ENCODE measurements at regions not wholly inside any gene's neighbourhood (a gene's known extent, or its start where the extent isn't known, plus 50 kb on each side); places are given as distances from the start of the nearest gene placed in this dataset.

DNA sequence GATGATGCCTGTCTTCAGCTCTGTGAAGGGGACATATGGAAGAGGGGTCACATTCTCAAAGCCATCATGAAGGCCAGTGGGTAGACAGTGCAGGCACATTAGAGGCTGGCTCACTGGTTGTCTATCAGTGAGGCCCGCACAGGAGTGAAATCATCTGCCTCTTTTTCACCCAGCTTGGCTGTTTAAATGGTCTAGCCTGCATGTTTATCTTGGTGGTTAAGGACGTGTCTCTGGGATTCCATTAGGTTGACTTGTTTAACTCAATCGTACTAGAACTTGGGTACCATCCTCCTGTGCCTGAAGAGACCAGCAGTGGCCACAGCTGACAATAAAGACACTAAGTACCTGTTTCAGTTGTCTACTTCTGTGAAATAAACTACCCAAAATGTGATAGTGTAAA, 219.3 kb downstream of the PLPP3 start:
- FAIRE-seq, result no peak
- Histone ChIP-seq H3K4me1 (0 out of 3 replicates have a peak, but pooled peaks cover 9% of the 10 kb centered on the region), H3K9me3 (no peaks in the 10 kb centered on the region), H3K27ac (no peak overlapping the region), H3K4me2 (no peak overlapping the region), H3K4me3 (no peak overlapping the region)
- DNase-seq (ENCODE audit: low read depth in 1 of 2, low spot score in 1 of 2), result no peak
- 52% methylated on average over 3 of the region's 3 CpGs for WGBS (ENCODE audit: missing lambda C conversion rate)
- POLR2A ChIA-PET, result no interaction called here
- CTCF ChIA-PET, result no interaction called here
- TF ChIP-seq RFX5 (IDR thresholded peaks at IDR 0.05) (no peak), ZSCAN20 (CRISPR knock-in tag; IDR thresholded peaks at IDR 0.05) (no peak), HOXA7 (CRISPR knock-in tag; IDR thresholded peaks at IDR 0.05) (no peak), ZFP36 (IDR thresholded peaks at IDR 0.05; ENCODE audit: borderline replicate concordance, partially characterized antibody) (no peak)
- no peak for ATAC-seq

DNA sequence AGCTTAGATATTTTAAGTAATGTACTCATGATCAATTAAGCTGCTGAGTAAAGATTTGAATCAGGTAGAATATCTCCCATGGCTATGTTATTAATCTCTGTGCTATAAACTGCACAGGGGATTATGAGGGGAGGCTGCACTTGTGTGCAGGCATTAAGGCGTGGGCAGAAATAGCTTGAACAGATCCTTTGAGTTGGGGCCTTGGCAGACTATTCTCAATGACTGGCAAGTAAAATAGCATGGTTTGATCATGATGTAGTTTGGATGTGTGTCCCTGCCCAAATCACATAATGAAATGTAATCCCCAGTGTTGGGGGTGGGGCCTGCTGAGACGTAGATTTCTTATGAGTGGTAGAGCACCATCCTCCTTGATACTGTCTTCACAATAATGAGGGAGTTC, 220.3 kb downstream of the PLPP3 start:
- CTCF ChIA-PET, result no interaction called here
- Histone ChIP-seq H3K27ac (no peak overlapping the region), H3K4me2 (no peak overlapping the region), H3K4me1 (0 out of 3 replicates have a peak, but pooled peaks cover 9% of the 10 kb centered on the region), H3K4me3 (no peak overlapping the region), H3K9me3 (no peaks in the 10 kb centered on the region)
- FAIRE-seq (no peak), DNase-seq (ENCODE audit: low read depth in 1 of 2, low spot score in 1 of 2) (no peak), ATAC-seq (no peak)
- POLR2A ChIA-PET, result no interaction called here
- WGBS (ENCODE audit: missing lambda C conversion rate), result 77% methylated on average over 2 of the region's 2 CpGs
- no peak for TF ChIP-seq KDM5A (IDR thresholded peaks at IDR 0.05)
- no peak for TF ChIP-seq NPAS2 (CRISPR knock-in tag; IDR thresholded peaks at IDR 0.05; ENCODE audit: borderline replicate concordance)
- no peak for TF ChIP-seq RAD21 (conservative IDR thresholded peaks at IDR 0.05 in 1 of 2, IDR thresholded peaks at IDR 0.05 in 1 of 2)
- TF ChIP-seq, protein P1, sequence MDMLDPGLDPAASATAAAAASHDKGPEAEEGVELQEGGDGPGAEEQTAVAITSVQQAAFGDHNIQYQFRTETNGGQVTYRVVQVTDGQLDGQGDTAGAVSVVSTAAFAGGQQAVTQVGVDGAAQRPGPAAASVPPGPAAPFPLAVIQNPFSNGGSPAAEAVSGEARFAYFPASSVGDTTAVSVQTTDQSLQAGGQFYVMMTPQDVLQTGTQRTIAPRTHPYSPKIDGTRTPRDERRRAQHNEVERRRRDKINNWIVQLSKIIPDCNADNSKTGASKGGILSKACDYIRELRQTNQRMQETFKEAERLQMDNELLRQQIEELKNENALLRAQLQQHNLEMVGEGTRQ (IDR thresholded peaks at IDR 0.05), result no peak

DNA sequence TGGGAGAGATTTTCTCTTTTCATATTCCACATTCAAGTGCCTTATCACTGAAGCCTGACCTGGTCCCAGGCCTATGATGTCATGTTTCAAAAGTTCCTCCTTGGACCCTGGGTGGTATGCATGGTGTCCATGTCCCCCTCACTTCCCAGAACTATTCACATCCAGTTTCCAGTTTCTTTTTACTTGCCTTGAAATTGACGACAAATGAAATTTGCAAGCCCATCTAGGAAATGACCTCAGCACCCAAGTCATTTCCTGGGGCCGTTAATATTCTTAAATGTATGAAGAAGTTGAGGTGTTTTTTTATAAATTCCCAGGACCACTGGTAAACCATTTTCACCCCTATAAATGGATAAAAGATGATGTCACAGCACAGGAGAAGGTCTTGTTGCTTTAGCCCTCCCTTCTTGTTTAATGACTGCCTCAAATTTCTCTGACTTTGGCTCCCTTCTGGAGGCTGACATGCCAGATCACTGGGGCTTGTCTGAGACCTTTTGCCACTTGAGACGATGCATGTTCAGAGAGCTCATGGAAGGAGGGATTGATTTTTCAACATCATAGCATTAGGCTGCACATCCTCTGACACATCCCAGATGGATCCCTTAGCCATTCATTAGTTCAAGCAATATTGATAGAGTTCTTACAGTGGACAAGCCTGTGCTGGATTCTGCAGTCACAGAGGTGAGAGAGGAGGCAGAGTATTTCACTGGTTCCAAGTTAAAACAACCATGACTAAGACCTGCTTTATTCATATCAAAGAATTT, 221.3 kb downstream of the PLPP3 start:
- ATAC-seq (no peak), DNase-seq (ENCODE audit: low read depth in 1 of 2, low spot score in 1 of 2) (no peak), FAIRE-seq (no peak)
- 92% methylated on average over 3 of the region's 3 CpGs for WGBS (ENCODE audit: missing lambda C conversion rate)
- TF ChIP-seq NR3C1 (IDR thresholded peaks at IDR 0.05) (no peak), NFE2L2 (conservative IDR thresholded peaks at IDR 0.05; ENCODE audit: low read length) (no peak), EHMT2 (IDR thresholded peaks at IDR 0.05; ENCODE audit: low read depth) (no peak), RAD21 (conservative IDR thresholded peaks at IDR 0.05 in 1 of 2, IDR thresholded peaks at IDR 0.05 in 1 of 2) (no peak), CBX2 (IDR thresholded peaks at IDR 0.05; ENCODE audit: borderline replicate concordance, low read depth) (no peak), FOSB (CRISPR knock-in tag; IDR thresholded peaks at IDR 0.05) (no peak), HEYL (CRISPR knock-in tag; IDR thresholded peaks at IDR 0.05) (no peak), RARB (CRISPR knock-in tag; IDR thresholded peaks at IDR 0.05) (no peak), CHD4 (IDR thresholded peaks at IDR 0.05; ENCODE audit: borderline replicate concordance) (no peak), MAZ (IDR thresholded peaks at IDR 0.05; ENCODE audit: borderline replicate concordance, low read depth, low read length) (no peak), POLR2A (IDR thresholded peaks at IDR 0.05; ENCODE audit: low read length) (no peak)
- TF ChIP-seq, protein P2, sequence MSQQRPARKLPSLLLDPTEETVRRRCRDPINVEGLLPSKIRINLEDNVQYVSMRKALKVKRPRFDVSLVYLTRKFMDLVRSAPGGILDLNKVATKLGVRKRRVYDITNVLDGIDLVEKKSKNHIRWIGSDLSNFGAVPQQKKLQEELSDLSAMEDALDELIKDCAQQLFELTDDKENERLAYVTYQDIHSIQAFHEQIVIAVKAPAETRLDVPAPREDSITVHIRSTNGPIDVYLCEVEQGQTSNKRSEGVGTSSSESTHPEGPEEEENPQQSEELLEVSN (IDR thresholded peaks at IDR 0.05; ENCODE audit: borderline replicate concordance, low read depth), result no peak
- H3K4me2 ChIP-seq, result no peak overlapping the region
- no peak overlapping the region for H3K27ac ChIP-seq
- 0 out of 3 replicates have a peak, but pooled peaks cover 9% of the 10 kb centered on the region for H3K4me1 ChIP-seq
- H3K4me3 ChIP-seq, result no peak overlapping the region
- POLR2A ChIA-PET, result no interaction called here
- no peaks in the 10 kb centered on the region for H3K9me3 ChIP-seq
- CTCF ChIA-PET, result no interaction called here

DNA sequence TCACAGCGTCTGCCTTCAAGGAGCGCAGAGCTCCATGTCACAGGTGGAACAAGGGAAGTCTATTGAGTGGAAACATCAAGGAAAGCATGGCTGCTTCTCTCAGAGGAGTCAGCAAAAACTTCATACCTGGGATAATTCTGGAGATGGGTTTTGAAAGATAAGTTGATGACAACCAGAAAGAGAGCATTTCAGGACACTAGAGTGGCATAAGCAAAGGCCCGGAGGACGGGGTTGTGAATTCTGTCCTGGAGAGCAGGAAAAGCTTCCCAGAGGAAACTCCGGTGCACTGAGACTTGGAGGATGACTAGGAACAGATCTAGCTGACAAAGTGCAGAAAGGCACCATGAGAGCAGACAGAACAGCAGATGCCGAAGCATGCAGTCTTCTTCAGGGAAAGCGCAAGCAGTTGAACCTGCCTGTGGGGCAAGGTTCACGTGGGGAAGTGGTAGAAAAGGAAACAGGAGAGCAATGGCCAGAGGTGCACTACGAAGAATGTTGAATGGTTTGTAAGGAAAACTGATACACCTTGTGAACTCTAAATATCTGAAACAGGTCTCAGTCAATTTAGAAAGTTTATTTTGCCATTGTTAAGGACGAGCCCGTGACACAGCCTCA, 222.9 kb downstream of the PLPP3 start:
- CTCF ChIA-PET, result interaction anchor here (1.0 kb wide), 1 partner anchor 12 kb away, joined by 3 read pairs; no protein-coding TSS in a partner anchor
- no peak overlapping the region for H3K4me3 ChIP-seq
- H3K27ac ChIP-seq, result no peak overlapping the region
- ATAC-seq (no peak), DNase-seq (ENCODE audit: low read depth in 1 of 2, low spot score in 1 of 2) (no peak), FAIRE-seq (no peak)
- POLR2A ChIA-PET, result no interaction called here
- no peak for TF ChIP-seq ZSCAN20 (CRISPR knock-in tag; IDR thresholded peaks at IDR 0.05)
- H3K4me2 ChIP-seq, result no peak overlapping the region
- WGBS (ENCODE audit: missing lambda C conversion rate), result 86% methylated on average over 11 of the region's 11 CpGs
- no peaks in the 10 kb centered on the region for H3K4me1 ChIP-seq
- H3K9me3 ChIP-seq, result no peaks in the 10 kb centered on the region
